CD14-positive monocyte (primary cell): ENCODE measurements at regions not wholly inside any gene's neighbourhood (a gene's known extent, or its start where the extent isn't known, plus 50 kb on each side); places are given as distances from the start of the nearest gene placed in this dataset.

Source experiments
- DNase-seq, 3 donors: peaks; one replicate each; pipeline ENCODE4 v3.0.0-alpha.2; 2011 to 2022
- H2AFZ ChIP-seq: 2 replicates; pipeline ENCODE4 v1.6.0; 2012; ENCODE audit warnings: mild to moderate bottlenecking, low read depth, low read length, inconsistent platforms; ENCODE audit not compliant: insufficient read depth, poor library complexity, severe bottlenecking
- H3K27ac ChIP-seq, 2 donors: 1 replicate in 1 of 2; 2 replicates in 1 of 2; pipeline ENCODE4 v1.5.1; 2012 to 2013; ENCODE audit warnings: low read length in 2 of 2, control low read depth in 1 of 2, inconsistent platforms in 1 of 2, low read depth in 1 of 2, mild to moderate bottlenecking in 1 of 2
- H3K27me3 ChIP-seq, 2 donors: one replicate each; pipeline versions ENCODE4 v1.6.0 to v1.6.1; 2011 to 2013; ENCODE audit warnings: low read length in 2 of 2; ENCODE audit not compliant: control insufficient read depth in 2 of 2, insufficient read depth in 2 of 2
- H3K36me3 ChIP-seq, 2 donors: replicated peaks in 1 of 2; 1 replicate in 1 of 2; 2 replicates in 1 of 2; pipeline versions ENCODE4 v1.5.1 to v1.6.1; 2012 to 2013; ENCODE audit warnings: low read length in 2 of 2, control low read depth in 1 of 2, inconsistent platforms in 1 of 2, mild to moderate bottlenecking in 1 of 2; ENCODE audit not compliant: insufficient read depth in 2 of 2, control insufficient read depth in 1 of 2
- H3K4me1 ChIP-seq, 2 donors: 1 replicate in 1 of 2; 2 replicates in 1 of 2; pipeline versions ENCODE4 v1.5.1 to v1.6.1; 2012 to 2013; ENCODE audit warnings: low read length in 2 of 2, control low read depth in 1 of 2, inconsistent platforms in 1 of 2, mild to moderate bottlenecking in 1 of 2, moderate library complexity in 1 of 2; ENCODE audit not compliant: insufficient read depth in 2 of 2, control insufficient read depth in 1 of 2
- H3K4me2 ChIP-seq: replicated peaks from 2 replicates; pipeline ENCODE3; 2012; ENCODE audit warnings: low read length, moderate library complexity, mild to moderate bottlenecking; ENCODE audit not compliant: poor library complexity, severe bottlenecking; ENCODE audit errors: extremely low read depth
- H3K4me3 ChIP-seq, 3 experiments: fragments of 200-600 bp in 1 of 3; sonication (generic) in 1 of 3; replicated peaks in 1 of 3; 1 replicate in 2 of 3; 2 replicates in 1 of 3; pipeline ENCODE4 v1.5.1; 2011 to 2013; ENCODE audit warnings: low read length in 3 of 3, mild to moderate bottlenecking in 3 of 3, control low read depth in 2 of 3, low read depth in 2 of 3, inconsistent platforms in 1 of 3, moderate library complexity in 1 of 3
- H3K79me2 ChIP-seq: 2 replicates; pipeline ENCODE4 v1.6.0; 2012; ENCODE audit warnings: mild to moderate bottlenecking, control low read depth, inconsistent platforms, low read length, moderate library complexity; ENCODE audit not compliant: insufficient read depth
- H3K9ac ChIP-seq: 2 replicates; pipeline ENCODE4 v1.6.0; 2017; ENCODE audit warnings: low read length, mild to moderate bottlenecking; ENCODE audit not compliant: insufficient read depth, poor library complexity, severe bottlenecking
- H3K9me3 ChIP-seq, 2 donors: replicated peaks in 1 of 2; 1 replicate in 1 of 2; 2 replicates in 1 of 2; pipeline versions ENCODE4 v1.5.1 to v1.6.1; 2012 to 2013; ENCODE audit warnings: low read length in 2 of 2, control low read depth in 1 of 2; ENCODE audit not compliant: control insufficient read depth in 1 of 2, insufficient read depth in 1 of 2
- H4K20me1 ChIP-seq: 2 replicates; pipeline ENCODE4 v1.6.0; 2012; ENCODE audit warnings: mild to moderate bottlenecking, low read length, control low read depth, moderate library complexity; ENCODE audit not compliant: insufficient read depth
- H3K27ac Mint-ChIP-seq, 7 donors: one replicate each; pipeline ENCODE4 v1.8.0; 2020; ENCODE audit warnings: mild to moderate bottlenecking in 7 of 7, mixed read lengths in 7 of 7, moderate library complexity in 6 of 7, inconsistent platforms in 2 of 7
- H3K27me3 Mint-ChIP-seq, 3 donors: one replicate each; pipeline ENCODE4 v1.8.0; 2021 to 2022; ENCODE audit warnings: low read depth in 3 of 3, mild to moderate bottlenecking in 3 of 3, mixed read lengths in 3 of 3, moderate library complexity in 3 of 3, inconsistent platforms in 1 of 3
- H3K36me3 Mint-ChIP-seq, 2 donors: one replicate each; pipeline ENCODE4 v1.8.0; 2020; ENCODE audit warnings: mixed read lengths in 2 of 2, inconsistent platforms in 1 of 2, mild to moderate bottlenecking in 1 of 2
- H3K4me1 Mint-ChIP-seq: one replicate; pipeline ENCODE4 v1.8.0; 2020; ENCODE audit warnings: mild to moderate bottlenecking, mixed read lengths
- H3K4me3 Mint-ChIP-seq, 2 donors: one replicate each; pipeline ENCODE4 v1.8.0; 2020; ENCODE audit warnings: mild to moderate bottlenecking in 2 of 2, mixed read lengths in 2 of 2, moderate library complexity in 1 of 2
- H3K9me3 Mint-ChIP-seq, 7 donors: one replicate each; pipeline ENCODE4 v1.8.0; 2020 to 2022; ENCODE audit warnings: mixed read lengths in 7 of 7, mild to moderate bottlenecking in 6 of 7, moderate library complexity in 6 of 7, inconsistent platforms in 2 of 7
- CTCF ChIP-seq: fragments of 200-600 bp; IDR thresholded peaks from one replicate; pipeline ENCODE4 v1.8.0; 2022; ENCODE audit warnings: antibody characterized with exemption, mild to moderate bottlenecking
- WGBS: methylation state at CpG from one replicate; pipeline ENCODE4 v1.1.5; 2013; ENCODE audit warnings: missing lambda C conversion rate; ENCODE audit not compliant: insufficient coverage; 5-methylcytosine and 5-hydroxymethylcytosine counted together
- intact Hi-C, 2 donors: fragments of 100-400 bp; cut with micrococcal nuclease; formaldehyde crosslinking; loops; one replicate each; pipeline versions ENCODE4 v1.15.0 to v1.15.1; 2023

- intact Hi-C loops = no loop called here
- Histone ChIP-seq H3K9me3 (no peaks in the 10 kb centered on the region), H3K9ac (no peak overlapping the region), H3K4me3 (no peak overlapping the region), H3K4me2 (no peak overlapping the region), H3K27me3 (no peaks in the 10 kb centered on the region), H3K79me2 (no peaks in the 10 kb centered on the region), H3K36me3 (no peaks in the 10 kb centered on the region), H3K4me1 (no peaks in the 10 kb centered on the region), H3K27ac (no peak overlapping the region), H2AFZ (no peak overlapping the region), H4K20me1 (no peaks in the 10 kb centered on the region)
- Mint-ChIP-seq H3K27ac (no peak overlapping the region), H3K9me3 (peaks cover 0 to 4% (median under 1%) of the 10 kb centered on the region in 7 donors), H3K27me3 (no peaks in the 10 kb centered on the region), H3K4me1 (no peaks in the 10 kb centered on the region), H3K36me3 (no peaks in the 10 kb centered on the region), H3K4me3 (no peak overlapping the region)
- no peak for TF ChIP-seq CTCF
- no peak for DNase-seq
- WGBS = no CpG with 5 or more reads among the region's 2 CpGs
Observed at GRCh38 chr11:79758325-79758724, 317.5 kb upstream of the TENM4 start.

GRCh38 chr11:79747406-79747805 lies 306.6 kb upstream of the TENM4 start:
- no peak overlapping the region for H3K27ac Mint-ChIP-seq
- no peaks in the 10 kb centered on the region for H3K36me3 Mint-ChIP-seq

More at GRCh38 chr11:79747406-79747805, 306.6 kb upstream of the TENM4 start:
- no peaks in the 10 kb centered on the region for H3K27me3 ChIP-seq
- no peaks in the 10 kb centered on the region for H3K4me1 ChIP-seq
- no peaks in the 10 kb centered on the region for H3K36me3 ChIP-seq
- H4K20me1 ChIP-seq = no peaks in the 10 kb centered on the region
- no peak overlapping the region for H3K9ac ChIP-seq
- DNase-seq = no peak
- H3K27me3 Mint-ChIP-seq = peaks cover 0 to 3% (median 1%) of the 10 kb centered on the region in 3 donors
- H3K4me3 ChIP-seq = no peak overlapping the region
- no peak overlapping the region for H3K4me3 Mint-ChIP-seq
- no peaks in the 10 kb centered on the region for H3K79me2 ChIP-seq
- no peaks in the 10 kb centered on the region for H3K4me1 Mint-ChIP-seq
- H2AFZ ChIP-seq = no peak overlapping the region
- H3K9me3 ChIP-seq = no peaks in the 10 kb centered on the region
- no CpG with 5 or more reads among the region's 1 CpG for WGBS
- no peak overlapping the region for H3K27ac ChIP-seq
- no peak overlapping the region for H3K4me2 ChIP-seq
- TF ChIP-seq CTCF = no peak
- H3K9me3 Mint-ChIP-seq = peaks cover 0 to 3% (median under 1%) of the 10 kb centered on the region in 7 donors
- intact Hi-C loops = no loop called here
